GM19023 (cell line): ENCODE measurements at regions not wholly inside any gene's neighbourhood (a gene's known extent, or its start where the extent isn't known, plus 50 kb on each side); places are given as distances from the start of the nearest gene placed in this dataset.
"Not testable (repeated sequence)": the region's sequence is repeated elsewhere in the genome, so short reads cannot be mapped to it uniquely, and the experiment has no call there.

Experiments used
- ATAC-seq: cut with Tn5 transposase; IDR thresholded peaks from one replicate; pipeline ENCODE4 v1.9.1; 2021; ENCODE audit warnings: mild to moderate bottlenecking, moderate library complexity; ENCODE audit not compliant: unreplicated experiment

DNA sequence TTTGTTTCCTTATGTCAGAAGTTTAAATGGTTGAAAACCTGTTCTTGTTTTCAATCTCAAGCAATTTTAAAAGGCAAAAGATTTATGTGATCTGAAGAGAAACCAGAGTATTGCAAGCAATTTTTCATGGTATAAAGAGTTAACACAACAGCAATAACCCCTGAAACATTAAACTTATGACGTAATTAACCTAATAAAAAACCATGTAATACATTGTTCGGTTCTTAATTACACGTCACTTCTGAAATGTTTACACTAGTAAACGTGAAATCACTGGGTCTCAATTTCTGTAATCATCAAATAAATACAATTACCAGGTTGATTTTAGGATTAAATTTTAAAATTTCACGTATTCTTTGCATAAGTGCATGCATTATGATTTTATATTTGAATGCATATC lies 914.5 kb downstream of the NLGN4X start:
- no peak for ATAC-seq

DNA sequence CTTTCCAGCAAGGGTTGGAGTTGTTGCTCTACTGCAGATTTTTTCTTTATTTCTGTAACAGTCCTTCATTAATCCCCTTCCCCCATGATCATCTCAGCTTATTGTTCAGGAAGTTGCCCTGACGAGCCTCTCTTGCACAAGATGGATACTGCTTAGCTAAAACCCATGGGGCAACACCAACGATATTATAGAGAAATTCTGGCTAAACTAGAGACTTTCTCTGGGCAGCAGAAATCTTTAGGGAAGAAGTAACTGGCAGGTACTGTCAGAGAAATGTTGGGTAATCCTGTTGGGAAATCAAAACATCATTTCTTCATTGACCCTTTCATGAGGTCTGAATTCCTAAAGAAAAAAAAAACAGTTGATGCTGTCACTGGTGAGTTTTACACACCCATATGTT lies 921.3 kb downstream of the NLGN4X start:
- no peak for ATAC-seq

DNA sequence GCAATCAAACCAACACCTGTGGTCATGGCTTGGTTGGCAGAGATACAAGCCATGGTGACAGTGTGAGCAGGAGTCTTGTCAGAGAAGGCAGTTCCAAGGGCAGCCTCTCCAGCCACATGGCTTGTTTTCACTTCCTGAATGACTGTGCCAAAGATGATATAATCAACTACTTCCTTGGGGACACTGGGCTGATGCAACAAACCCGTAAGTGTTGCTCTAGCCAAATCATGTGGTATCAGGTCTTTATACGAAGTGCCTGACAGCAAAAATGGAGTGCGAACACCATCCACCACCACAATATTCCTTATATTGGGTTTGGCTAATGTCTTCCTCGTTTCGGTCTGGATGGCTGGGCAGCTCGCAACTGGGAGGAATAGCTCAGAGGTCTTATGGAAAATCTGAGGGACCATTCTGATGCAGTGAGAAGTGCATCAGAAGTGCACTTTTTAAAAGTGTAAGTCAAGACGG lies 922.0 kb downstream of the NLGN4X start:
- no peak for ATAC-seq

DNA sequence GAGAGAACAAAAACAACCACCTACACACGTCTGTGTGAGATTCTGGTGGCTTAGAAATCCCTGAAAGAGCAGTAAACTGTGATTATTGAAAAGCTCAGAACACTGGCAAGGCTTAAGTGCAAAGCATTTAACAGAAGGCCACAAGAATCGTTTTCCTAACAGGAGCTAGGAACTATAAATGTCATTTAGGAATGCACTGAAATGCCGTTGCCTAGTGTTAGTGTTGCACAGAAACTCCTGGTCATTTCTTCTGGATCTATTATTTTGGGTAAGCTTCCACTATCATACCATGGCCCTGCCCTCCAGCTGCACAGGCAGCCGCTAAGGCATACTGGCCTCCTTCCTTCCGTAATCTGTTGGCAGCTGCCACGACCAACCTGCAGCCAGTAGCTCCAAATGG lies 923.2 kb downstream of the NLGN4X start:
- no peak for ATAC-seq

DNA sequence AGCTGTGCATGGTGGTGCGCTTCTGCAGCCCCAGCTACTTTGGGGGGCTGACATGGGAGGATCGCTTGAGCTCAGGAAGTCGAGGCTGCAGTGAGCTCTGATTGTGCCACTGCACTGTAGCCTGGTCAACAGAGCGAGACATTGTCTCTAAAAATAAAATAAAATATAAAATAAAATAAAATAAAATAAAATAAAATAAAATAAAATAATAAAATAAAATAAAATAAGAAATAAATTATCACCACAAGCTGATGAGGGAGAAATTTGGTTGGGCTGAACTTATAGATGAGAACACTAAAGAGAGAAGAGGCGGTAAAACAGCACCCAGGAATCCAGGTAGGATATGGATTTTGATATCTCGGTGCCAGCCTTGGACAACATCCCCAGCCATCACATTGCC lies 933.7 kb downstream of the NLGN4X start:
- ATAC-seq = no peak

DNA sequence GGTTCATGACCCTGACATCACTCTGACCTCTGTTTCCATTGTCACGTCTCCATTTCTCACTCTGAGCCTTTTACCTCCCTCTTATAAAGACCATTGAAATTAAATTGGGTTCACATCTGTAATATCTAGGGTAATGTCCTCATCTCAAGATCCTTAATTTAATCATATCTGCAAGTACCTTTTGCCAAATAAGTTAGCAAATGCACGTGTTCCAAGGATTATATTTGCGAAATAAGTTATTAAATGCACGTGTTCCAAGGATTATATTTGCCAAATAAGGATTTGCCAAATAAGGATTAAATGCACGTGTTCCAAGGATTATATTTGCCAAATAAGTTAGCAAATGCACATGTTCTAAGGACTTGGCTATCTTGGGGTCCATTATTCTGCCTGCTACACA lies 938.0 kb downstream of the NLGN4X start:
- no peak for ATAC-seq

DNA sequence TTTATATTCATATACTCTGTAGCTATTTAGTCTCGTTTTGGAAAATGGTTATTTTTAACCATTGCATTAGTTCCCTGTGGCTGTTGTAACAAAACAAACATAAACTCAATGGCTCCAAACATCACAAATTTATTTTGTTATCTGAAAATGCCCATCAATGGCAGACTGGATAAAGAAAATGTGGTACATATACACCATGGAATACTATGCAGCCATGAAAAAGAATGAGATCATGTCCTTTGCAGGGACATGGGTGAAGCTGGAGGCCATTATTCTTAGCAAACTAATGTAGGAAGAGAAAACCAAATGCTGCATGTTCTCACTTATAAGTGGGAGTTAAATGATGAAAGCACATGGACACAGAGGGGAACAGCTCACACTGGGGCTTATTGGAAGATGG lies 938.7 kb downstream of the NLGN4X start:
- ATAC-seq = not testable (repeated sequence)

DNA sequence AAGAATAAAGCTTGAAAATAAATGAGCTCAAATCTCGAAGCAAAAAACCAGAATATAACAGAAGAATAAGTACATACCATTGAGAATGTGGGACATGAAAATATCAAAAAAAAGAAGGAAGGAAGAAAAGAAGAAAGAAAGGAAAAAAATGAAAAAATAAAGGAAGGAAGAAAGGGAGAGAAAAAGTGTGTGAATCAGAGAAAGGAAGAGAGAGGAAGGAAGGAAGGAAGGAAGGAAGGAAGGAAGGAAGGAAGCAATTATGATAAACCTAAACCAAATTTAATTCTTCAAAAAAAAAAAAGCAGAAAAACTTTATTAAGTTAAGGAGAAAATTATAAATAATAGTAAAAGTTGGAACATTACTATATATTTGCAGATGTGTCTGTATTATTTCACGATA lies 949.8 kb downstream of the NLGN4X start:
- ATAC-seq = no peak

DNA sequence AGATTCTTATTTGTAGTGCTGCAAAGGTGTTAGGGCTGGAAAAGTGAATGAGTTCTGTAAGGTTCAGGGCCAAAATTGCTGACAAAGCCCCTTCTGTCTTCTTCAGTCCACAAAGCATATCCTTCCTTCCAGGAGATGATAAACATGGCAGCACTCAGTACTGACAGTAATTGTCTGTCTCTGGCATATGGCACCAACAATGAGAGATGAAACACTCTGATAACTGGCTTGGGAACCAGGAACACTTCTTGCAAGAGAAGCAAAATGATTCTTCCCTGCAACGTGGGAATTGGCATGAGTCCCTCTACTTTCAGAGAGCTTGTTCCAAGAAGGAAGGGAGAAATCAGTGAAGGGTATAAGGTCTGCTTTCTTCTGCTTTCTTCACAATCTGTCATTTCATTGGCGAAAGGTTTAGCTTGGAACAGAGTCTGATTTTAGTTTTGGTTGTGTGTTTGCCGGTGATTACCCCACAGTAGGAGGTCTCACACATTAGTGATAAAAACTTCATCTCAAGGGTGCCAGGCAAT lies 963.3 kb downstream of the NLGN4X start:
- ATAC-seq = no peak

DNA sequence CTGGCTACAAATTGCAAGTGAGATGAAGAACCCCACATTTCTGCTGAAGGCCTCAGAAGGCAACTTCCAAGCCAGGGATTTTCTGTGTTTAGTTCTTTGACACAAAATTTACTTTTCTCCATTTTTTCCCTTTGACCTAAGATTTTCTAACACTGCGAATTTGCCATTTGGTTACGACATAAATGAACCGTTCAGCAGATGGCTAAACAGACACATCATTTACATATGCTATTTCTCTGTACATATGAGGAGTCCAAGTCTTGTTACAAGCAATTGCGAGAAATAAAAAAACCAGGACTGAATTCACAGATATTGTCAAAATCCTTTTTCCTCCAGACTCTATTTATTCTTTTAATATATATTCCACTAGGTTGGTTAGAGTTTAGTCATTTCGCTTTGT lies 978.6 kb downstream of the NLGN4X start:
- ATAC-seq = no peak

DNA sequence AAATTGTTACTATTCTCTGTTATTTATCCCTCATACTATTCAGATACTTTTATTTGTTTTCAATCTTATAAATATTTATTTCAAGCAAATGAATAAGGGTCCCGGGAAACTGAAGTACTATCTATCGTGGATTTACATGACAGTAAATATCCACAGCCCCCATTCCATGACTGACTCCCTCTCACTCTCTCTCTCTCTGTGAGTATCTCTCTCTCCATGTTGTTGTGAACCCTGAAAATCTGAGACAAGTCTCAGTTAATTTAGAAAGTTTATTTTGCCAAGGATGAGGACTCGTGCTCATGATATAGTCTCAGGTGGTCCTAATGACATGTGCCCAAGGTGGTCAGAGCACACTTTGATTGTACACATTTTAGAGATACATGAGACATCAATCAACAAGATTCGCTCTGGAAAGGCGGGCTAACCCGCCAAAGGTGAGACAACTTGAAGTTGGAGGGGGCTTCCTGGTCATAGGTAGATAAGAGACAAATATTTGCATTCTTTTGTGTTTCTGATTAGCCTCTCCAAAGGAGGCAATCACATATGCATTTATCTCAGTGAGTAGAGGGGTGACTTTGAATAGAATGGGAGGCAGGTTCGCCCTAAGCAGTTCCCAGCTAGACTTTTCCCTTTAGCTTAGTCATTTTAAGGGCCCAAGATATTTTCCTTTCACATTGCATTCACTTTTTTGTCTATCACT lies 986.4 kb downstream of the NLGN4X start:
- ATAC-seq = no peak

DNA sequence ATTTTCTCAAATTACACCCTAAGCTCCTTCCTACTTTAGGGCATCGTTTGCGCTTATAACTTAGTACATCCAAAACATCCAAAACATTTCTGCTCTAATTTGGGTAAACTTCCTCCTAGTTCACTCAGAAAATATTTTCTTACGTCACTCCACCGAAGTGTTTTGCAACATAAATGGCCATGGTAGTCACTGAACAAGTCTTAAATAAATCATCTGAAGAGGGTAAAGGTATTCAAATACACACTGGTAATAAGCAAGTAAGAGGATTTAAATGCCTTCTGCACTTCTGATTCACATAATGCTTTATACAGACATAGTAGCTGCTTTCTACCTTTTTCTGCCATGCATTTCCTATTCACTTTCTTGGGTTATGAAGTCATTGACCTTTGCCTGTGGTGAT lies 991.9 kb downstream of the NLGN4X start:
- ATAC-seq = no peak

DNA sequence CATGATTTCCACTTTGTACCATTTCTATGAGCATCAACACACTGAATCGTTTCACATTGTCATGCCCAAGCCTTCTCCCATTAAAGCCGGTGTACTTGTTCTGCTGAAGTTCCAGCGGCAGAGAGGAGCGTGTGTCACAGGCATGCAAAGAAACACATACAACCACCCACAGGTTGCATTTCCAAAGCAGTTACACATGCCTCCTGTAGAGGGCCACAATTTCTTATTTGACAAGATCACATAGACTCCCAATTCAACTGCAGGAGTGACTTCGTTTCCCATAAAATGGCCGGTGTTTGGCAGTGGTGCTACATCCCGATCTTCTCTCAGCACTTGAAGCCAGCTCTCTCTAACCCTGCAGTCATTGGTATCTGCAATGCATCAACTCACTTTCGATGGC lies 992.6 kb downstream of the NLGN4X start:
- no peak for ATAC-seq

DNA sequence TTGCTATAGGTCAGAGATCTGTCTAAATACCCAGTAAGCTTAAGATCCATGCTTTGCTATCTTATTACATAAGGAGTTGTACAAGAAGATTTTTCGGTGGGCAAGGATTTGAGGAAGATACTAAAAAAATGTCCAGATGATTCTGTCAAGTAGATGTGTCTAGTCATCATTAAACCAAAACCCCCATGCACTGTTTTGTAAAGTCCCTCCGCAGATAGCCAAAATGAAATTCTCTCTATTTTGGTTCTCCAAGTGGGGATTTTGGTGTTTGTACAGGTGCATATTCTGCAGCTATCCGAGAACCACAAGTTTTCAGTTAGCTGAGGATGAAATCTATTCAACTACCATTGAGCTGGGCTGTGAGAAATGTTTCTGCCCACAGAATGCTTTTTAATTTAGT lies 994.8 kb downstream of the NLGN4X start:
- ATAC-seq = no peak

DNA sequence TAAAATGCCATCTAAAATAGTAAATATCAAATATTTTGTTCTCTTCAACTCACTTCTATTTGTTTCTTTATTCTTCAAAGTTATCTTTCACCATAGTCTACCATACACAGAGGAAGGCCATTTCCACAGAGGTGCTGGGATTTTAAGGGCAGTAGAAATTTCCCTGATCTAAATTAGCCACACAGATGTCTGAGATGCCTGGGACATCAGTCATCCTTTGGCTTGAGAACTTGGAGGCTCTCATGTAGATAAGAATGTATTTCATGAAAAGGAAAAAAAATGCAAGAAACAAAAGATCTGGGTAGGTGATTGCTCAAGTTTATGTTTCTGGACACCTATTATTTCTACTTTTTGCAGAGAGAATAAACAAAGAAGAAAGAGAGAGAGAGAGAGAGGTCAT lies 1008.2 kb downstream of the NLGN4X start:
- ATAC-seq = no peak

DNA sequence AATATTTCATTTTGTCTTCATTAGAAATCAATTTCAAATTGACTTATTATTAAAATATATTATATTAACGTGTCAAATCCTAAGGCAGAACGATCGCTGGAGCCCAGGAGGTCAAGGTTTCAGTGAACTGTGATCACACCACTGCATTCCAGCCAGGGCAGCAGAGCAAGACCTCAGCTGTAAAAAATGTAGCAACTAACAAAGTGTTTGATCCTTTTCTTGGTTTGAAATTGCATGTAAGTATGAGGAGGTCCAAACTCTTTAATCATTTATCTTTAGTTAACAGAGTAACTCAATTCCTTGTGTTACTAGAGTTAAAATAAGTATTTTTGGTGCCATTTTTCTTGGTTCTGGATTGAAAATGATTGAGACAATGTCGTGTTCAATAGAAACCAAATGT lies 1033.9 kb downstream of the NLGN4X start:
- no peak for ATAC-seq

DNA sequence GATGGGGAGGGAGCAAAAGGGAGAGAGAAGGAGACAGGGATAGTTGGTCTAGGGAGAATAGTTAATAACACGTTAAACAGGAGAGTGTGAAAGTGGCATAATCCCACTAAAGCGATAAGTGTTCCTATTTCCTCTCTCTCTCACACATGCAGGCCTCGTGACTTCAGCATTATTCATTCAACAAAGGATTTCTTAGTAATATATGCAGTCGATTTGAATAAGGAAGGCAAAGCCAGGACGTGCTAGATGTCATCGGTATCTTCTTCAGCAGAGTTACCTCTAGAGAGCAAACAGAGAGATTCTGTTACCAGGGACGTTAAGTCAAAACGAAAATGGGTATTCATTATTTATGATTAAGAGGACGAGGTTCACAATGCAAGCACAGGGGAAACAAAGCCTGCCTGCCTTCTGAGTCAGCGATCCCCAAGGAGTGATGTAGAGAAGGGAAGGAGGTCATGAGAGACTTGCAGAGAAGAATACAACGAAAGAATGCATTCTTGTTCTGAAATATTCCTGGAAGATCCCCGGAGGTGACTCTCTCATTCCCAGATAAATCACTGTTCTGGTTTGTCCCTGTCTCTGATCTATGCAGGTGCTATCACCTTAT lies 1048.4 kb downstream of the NLGN4X start:
- ATAC-seq = no peak

DNA sequence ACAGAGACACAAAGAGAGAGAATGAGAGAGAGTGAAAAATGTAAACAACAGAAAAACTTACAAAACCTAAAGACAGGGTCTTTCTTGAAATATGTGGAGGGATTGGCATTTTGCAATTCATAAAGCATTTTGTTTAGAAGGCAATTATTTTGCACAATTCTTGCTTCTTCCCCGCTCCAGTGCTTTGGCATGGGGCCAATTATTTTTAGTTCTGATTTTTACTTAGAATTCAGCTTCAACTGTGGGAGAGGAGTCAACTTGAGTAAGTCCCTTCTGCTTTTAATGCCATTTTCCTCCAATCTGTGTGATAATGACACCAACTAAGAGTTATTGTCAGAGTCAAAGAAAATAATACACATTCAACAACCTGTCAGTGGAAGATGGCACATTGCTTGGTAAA lies 1051.9 kb downstream of the NLGN4X start:
- no peak for ATAC-seq

DNA sequence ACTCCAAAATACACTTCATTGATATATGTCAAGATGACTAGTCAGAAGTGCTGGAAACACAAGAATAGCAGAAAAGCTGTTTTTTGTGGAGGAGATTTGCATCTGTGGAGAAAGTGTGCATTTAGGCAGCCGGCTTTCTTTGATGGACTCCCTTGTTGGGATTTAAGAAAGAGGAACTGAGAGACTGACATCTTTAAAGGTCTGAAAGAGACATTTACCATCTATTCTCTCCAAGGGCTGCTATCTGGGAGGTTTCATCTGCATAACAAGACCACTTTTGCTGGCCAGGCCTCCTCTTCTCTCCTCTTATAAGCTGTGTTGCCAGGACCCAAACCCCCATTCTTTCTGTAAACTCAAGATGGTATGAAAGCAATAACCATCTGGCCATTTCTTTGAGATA lies 1065.0 kb downstream of the NLGN4X start:
- ATAC-seq = no peak

DNA sequence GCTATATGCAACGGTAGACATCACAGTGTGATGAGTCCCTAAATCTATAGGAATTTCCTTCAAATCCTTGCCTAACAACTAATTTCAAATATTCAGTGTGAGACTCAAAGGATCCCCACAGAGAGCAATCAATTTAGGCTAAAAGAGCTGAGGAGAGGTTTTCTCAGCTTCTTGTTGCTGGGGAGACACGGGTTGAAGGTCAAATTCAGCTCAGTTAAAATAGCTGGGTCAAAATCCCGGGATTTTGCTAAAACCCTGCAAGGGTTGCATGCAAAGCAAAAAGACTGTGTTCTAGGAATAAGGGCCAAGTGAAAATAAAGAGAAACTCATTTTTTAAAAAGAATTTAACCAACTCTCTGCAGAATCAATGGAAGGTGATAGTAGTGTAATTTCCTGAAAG lies 1073.4 kb downstream of the NLGN4X start:
- no peak for ATAC-seq

DNA sequence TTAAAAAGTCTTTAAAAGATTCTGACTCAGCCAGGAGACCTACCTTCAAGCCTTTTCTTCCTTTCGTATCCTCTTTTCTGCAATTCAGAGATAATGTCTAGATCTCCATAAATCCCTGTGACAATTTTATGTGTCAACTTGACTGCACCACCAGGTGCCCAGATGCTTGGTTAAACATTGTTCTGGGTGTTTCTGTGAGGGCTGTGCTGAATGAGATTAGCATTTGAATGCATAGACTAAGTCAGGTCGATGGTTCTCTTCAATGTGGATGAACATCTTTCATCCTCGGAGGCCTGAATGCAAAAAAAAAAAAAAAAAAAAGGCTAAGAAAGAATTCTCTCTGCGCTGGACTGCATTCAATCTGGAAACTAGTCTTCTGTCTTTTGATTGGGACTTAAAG lies 1082.7 kb downstream of the NLGN4X start:
- no peak for ATAC-seq

DNA sequence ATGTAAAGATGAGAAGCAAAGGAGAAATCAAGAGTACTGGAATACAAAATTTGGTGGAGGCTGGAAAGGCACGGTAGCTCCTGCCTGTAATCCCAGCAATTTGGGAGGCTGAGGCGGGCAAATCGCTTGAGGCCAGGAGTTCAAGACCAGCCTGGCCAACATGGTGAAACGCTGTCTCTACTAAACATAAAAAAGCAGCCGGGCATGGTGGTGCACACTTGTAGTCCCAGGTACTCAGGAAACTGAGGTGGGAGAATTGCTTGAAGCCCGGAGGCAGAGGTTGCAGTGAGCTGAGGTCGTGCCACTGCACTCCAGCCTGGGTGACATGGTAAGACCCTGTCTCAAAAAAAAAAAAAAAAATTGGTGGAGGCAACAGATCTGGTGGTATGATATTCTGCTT lies 1086.0 kb downstream of the NLGN4X start:
- no peak for ATAC-seq
